A549 (cell line): ENCODE measurements at regions not wholly inside any gene's neighbourhood (a gene's known extent, or its start where the extent isn't known, plus 50 kb on each side); places are given as distances from the start of the nearest gene placed in this dataset.

Experiments used
- ATAC-seq, 2 experiments: fragments of 200-7000 bp in 1 of 2; fragments of >200 bp in 1 of 2; cut with Nextera tagmentation in 1 of 2; cut with Tn5 transposase in 1 of 2; 3 replicates each; pipeline versions ENCODE4 v1.8.0 to v1.9.1; 2018 to 2020; ENCODE audit warnings: mild to moderate bottlenecking in 1 of 2, moderate library complexity in 1 of 2
- CTCF ChIA-PET: fragments of 300-600 bp; sonication (Branson Sonifier 250); formaldehyde crosslinking; extraction: SDS; loops from one replicate; lab custom pipeline; 2021; ENCODE audit warnings: antibody characterized with exemption, inconsistent platforms; lab: Yijun Ruan, JAX
- POLR2A ChIA-PET: fragments of 350-600 bp; formaldehyde crosslinking; extraction: SDS; loops from one replicate; lab custom pipeline; 2021; ENCODE audit warnings: antibody characterized with exemption, inconsistent platforms; lab: Yijun Ruan, JAX
- DNase-seq, 2 experiments: peaks; one replicate each; pipeline versions ENCODE4 v3.0.0 to v3.0.0-alpha.2; 2011 to 2016; ENCODE audit warnings: low read depth in 1 of 2, low spot score in 1 of 2
- FAIRE-seq: peaks from 2 replicates; lab custom pipeline; 2011; peaks lifted over from hg19 to GRCh38; lab: Jason Lieb, UNC
- H3K27ac ChIP-seq, 2 experiments: fragments of >200 bp; sonication (Bioruptor Twin); formaldehyde crosslinking; 3 replicates each; pipeline ENCODE4 v1.5.1; 2016 to 2017
- H3K4me1 ChIP-seq: fragments of >200 bp; sonication (Bioruptor Twin); formaldehyde crosslinking; 3 replicates; pipeline ENCODE4 v1.6.1; 2016
- H3K4me2 ChIP-seq: fragments of >200 bp; sonication (Bioruptor Twin); formaldehyde crosslinking; 3 replicates; pipeline ENCODE4 v1.6.1; 2016
- H3K4me3 ChIP-seq: fragments of >200 bp; sonication (Bioruptor Twin); formaldehyde crosslinking; 3 replicates; pipeline ENCODE4 v1.5.1; 2016
- H3K9me3 ChIP-seq: fragments of >200 bp; sonication (Bioruptor Twin); formaldehyde crosslinking; 3 replicates; pipeline ENCODE4 v1.6.1; 2016
- BHLHE40 ChIP-seq: IDR thresholded peaks from 2 replicates; pipeline ENCODE4 v1.6.1; 2012; ENCODE audit warnings: low read depth, low read length, inconsistent platforms
- CBX2 ChIP-seq: fragments of 200-600 bp; sonication (generic); IDR thresholded peaks from 2 replicates; pipeline ENCODE4 v1.6.1; 2016; ENCODE audit warnings: low read depth, mild to moderate bottlenecking, borderline replicate concordance
- CHD2 ChIP-seq: fragments of 150-350 bp; IDR thresholded peaks from 2 replicates; pipeline ENCODE4 v1.6.1; 2014; ENCODE audit warnings: low read length; ENCODE audit not compliant: partially characterized antibody
- CHD4 ChIP-seq: fragments of 200-600 bp; sonication (generic); IDR thresholded peaks from 2 replicates; pipeline ENCODE4 v1.6.1; 2016; ENCODE audit warnings: antibody characterized with exemption, mild to moderate bottlenecking, borderline replicate concordance
- EHF ChIP-seq: fragments of 250-450 bp; sonication (Bioruptor Pico); IDR thresholded peaks from 2 replicates; pipeline ENCODE4 v1.5.0; 2020; ENCODE audit warnings: mild to moderate bottlenecking
- EP300 ChIP-seq, 2 experiments: fragments of >200 bp; sonication (Bioruptor Twin); formaldehyde crosslinking; IDR thresholded peaks; 2 replicates in 1 of 2; 3 replicates in 1 of 2; pipeline ENCODE4 v1.6.1; 2016 to 2017
- FOSB ChIP-seq: fragments of 250-450 bp; sonication (Bioruptor Pico); IDR thresholded peaks from 2 replicates; pipeline ENCODE4 v1.5.0; 2020; ENCODE audit warnings: mild to moderate bottlenecking, moderate library complexity
- FOSL2 ChIP-seq, 2 experiments: fragments of 450-650 bp in 1 of 2; fragments of >200 bp in 1 of 2; sonication (Bioruptor Twin) in 1 of 2; formaldehyde crosslinking; IDR thresholded peaks; 2 replicates each; pipeline versions ENCODE4 v1.5.0 to v1.6.1; 2016 to 2020; ENCODE audit warnings: mild to moderate bottlenecking in 1 of 2, moderate library complexity in 1 of 2
- FOXS1 ChIP-seq: fragments of 250-450 bp; sonication (Bioruptor Pico); IDR thresholded peaks from 2 replicates; pipeline ENCODE4 v1.5.0; 2020; ENCODE audit warnings: mild to moderate bottlenecking, moderate library complexity
- GATA3 ChIP-seq: IDR thresholded peaks from 2 replicates; pipeline ENCODE4 v1.6.1; 2012; ENCODE audit warnings: borderline replicate concordance
- HDAC2 ChIP-seq: fragments of 200-600 bp; sonication (generic); IDR thresholded peaks from 2 replicates; pipeline ENCODE4 v1.6.1; 2016
- HEYL ChIP-seq: fragments of 250-450 bp; sonication (Bioruptor Pico); IDR thresholded peaks from 2 replicates; pipeline ENCODE4 v1.8.0; 2021; ENCODE audit warnings: mild to moderate bottlenecking, moderate library complexity
- HOXA7 ChIP-seq: fragments of 250-450 bp; sonication (Bioruptor Pico); IDR thresholded peaks from 2 replicates; pipeline ENCODE4 v1.5.0; 2020; ENCODE audit warnings: mild to moderate bottlenecking, moderate library complexity
- HOXB13 ChIP-seq: fragments of 250-450 bp; sonication (Bioruptor Pico); IDR thresholded peaks from 2 replicates; pipeline ENCODE4 v1.5.0; 2020; ENCODE audit warnings: low read depth, mild to moderate bottlenecking, moderate library complexity
- HOXB5 ChIP-seq: fragments of 250-450 bp; sonication (Bioruptor Pico); IDR thresholded peaks from 2 replicates; pipeline ENCODE4 v1.5.0; 2020; ENCODE audit warnings: mild to moderate bottlenecking, moderate library complexity
- KDM1A ChIP-seq: fragments of 200-600 bp; sonication (generic); IDR thresholded peaks from 2 replicates; pipeline ENCODE4 v1.6.1; 2016; ENCODE audit warnings: low read depth, mild to moderate bottlenecking
- MAZ ChIP-seq: fragments of 150-350 bp; IDR thresholded peaks from 2 replicates; pipeline ENCODE4 v1.6.1; 2014; ENCODE audit warnings: antibody characterized with exemption, low read depth, low read length, borderline replicate concordance
- NFE2L2 ChIP-seq: fragments of 150-350 bp; conservative IDR thresholded peaks from 2 replicates; pipeline ENCODE4 v1.6.1; 2014; ENCODE audit warnings: low read length
- NR3C1 ChIP-seq: fragments of >200 bp; sonication (Bioruptor Twin); formaldehyde crosslinking; IDR thresholded peaks from 3 replicates; pipeline ENCODE4 v1.6.1; 2017
- PHF8 ChIP-seq: fragments of 200-600 bp; sonication (generic); IDR thresholded peaks from 2 replicates; pipeline ENCODE4 v1.6.1; 2016; ENCODE audit warnings: low read depth, mild to moderate bottlenecking, antibody characterized with exemption, moderate library complexity, borderline replicate concordance
- SMC3 ChIP-seq: fragments of >200 bp; sonication (Bioruptor Twin); formaldehyde crosslinking; IDR thresholded peaks from 3 replicates; pipeline ENCODE4 v1.6.1; 2018; ENCODE audit warnings: inconsistent platforms
- SREBF2 ChIP-seq: fragments of 450-650 bp; IDR thresholded peaks from 2 replicates; pipeline ENCODE4 v1.6.1; 2014; ENCODE audit warnings: mild to moderate bottlenecking, moderate library complexity
- TP53 ChIP-seq: fragments of 250-450 bp; sonication (Bioruptor Pico); IDR thresholded peaks from 2 replicates; pipeline ENCODE4 v1.5.0; 2021; ENCODE audit warnings: mild to moderate bottlenecking, moderate library complexity
- ZFP36 ChIP-seq: fragments of 450-650 bp; IDR thresholded peaks from 2 replicates; pipeline ENCODE4 v1.6.1; 2014; ENCODE audit warnings: borderline replicate concordance; ENCODE audit not compliant: partially characterized antibody
- WGBS: methylation state at CpG from one replicate; pipeline ENCODE4 v1.1.6; 2017; ENCODE audit errors: missing lambda C conversion rate; 5-methylcytosine and 5-hydroxymethylcytosine counted together
- TF ChIP-seq, protein P1 (sequence below): IDR thresholded peaks from 2 replicates; pipeline ENCODE4 v1.6.1; 2012
- TF ChIP-seq, protein P2 (sequence below): fragments of 150-350 bp; IDR thresholded peaks from 2 replicates; pipeline ENCODE4 v1.6.1; 2014; ENCODE audit warnings: low read depth, mild to moderate bottlenecking, low read length
- TF ChIP-seq, protein P3 (sequence below): fragments of 250-450 bp; sonication (Bioruptor Pico); IDR thresholded peaks from 2 replicates; pipeline ENCODE4 v1.5.0; 2020; ENCODE audit warnings: low read depth, mild to moderate bottlenecking, moderate library complexity
- TF ChIP-seq, protein P4 (sequence below): fragments of >200 bp; sonication (Bioruptor Twin); formaldehyde crosslinking; IDR thresholded peaks from 2 replicates; pipeline ENCODE4 v1.6.1; 2016
- TF ChIP-seq, protein P5 (sequence below): IDR thresholded peaks from 2 replicates; pipeline ENCODE4 v1.6.1; 2012; ENCODE audit warnings: low read depth, borderline replicate concordance
- TF ChIP-seq, protein P6 (sequence below): fragments of 450-650 bp; IDR thresholded peaks from 2 replicates; pipeline ENCODE4 v1.6.1; 2014; ENCODE audit warnings: antibody characterized with exemption

DNA sequence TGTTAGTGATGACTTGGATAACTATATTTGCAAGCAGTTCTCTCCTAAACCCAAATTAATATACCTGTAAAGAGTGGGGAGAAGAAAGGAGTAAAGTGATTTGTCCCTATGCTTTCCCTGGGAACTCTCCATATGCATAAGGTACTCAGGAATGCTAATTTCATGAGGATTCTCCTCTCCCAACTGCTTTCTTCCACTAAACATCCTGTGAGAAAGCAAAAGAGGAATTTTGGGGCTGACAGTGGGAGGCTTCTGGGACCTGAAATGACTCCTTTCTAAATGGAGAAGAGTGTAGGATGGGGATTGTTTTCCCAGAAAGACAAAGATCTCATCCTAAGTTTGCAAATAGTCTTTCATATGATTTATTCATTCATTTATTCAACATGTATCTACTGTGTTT is 250.5 kb downstream of the TDRD3 start:
- Histone ChIP-seq H3K27ac (no peak overlapping the region), H3K4me3 (no peak overlapping the region), H3K4me2 (no peak overlapping the region), H3K9me3 (no peaks in the 10 kb centered on the region), H3K4me1 (no peaks in the 10 kb centered on the region)
- FAIRE-seq (no peak), DNase-seq (no peak), ATAC-seq (no peak)
- CTCF ChIA-PET = no interaction called here
- TF ChIP-seq HOXA7 (CRISPR knock-in tag) (no peak), BHLHE40 (no peak), CBX2 (no peak), PHF8 (no peak), FOSB (CRISPR knock-in tag) (no peak), TP53 (CRISPR knock-in tag) (no peak), EP300 (IDR thresholded peaks at IDR 0.05) (no peak), NR3C1 (no peak)
- TF ChIP-seq, protein P1, sequence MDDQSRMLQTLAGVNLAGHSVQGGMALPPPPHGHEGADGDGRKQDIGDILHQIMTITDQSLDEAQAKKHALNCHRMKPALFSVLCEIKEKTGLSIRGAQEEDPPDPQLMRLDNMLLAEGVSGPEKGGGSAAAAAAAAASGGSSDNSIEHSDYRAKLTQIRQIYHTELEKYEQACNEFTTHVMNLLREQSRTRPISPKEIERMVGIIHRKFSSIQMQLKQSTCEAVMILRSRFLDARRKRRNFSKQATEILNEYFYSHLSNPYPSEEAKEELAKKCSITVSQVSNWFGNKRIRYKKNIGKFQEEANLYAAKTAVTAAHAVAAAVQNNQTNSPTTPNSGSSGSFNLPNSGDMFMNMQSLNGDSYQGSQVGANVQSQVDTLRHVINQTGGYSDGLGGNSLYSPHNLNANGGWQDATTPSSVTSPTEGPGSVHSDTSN = no peak
- POLR2A ChIA-PET = no interaction called here

DNA sequence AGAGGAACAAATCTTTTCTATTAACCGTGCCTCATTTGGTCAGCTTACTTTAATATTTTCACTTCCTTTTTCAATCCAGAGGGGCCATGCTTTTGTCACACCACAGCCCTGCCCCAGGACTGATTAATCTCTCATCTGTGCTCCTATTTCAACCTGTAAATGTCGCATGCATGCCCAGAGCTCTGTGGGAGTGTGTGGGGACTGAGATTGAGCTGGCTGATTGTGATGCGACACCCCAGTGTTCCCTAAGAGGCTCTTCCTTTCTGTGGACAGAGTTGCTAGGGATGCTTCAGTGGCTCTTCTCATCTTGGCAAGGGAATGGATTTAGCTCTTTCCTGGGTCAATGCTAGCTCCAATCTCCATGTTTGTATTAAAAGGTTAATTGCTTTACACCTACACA is 249.6 kb downstream of the TDRD3 start:
- H3K9me3 ChIP-seq = no peaks in the 10 kb centered on the region
- 57% methylated on average over 3 of the region's 3 CpGs for WGBS
- H3K4me3 ChIP-seq = no peak overlapping the region
- ChIA-PET POLR2A (no interaction called here), CTCF (interaction anchor here (1.3 kb wide), 1 partner anchor 1307 kb away, joined by 3 read pairs; no protein-coding TSS in a partner anchor)
- FAIRE-seq (no peak), DNase-seq (no peak), ATAC-seq (no peak)
- no peaks in the 10 kb centered on the region for H3K4me1 ChIP-seq
- no peak overlapping the region for H3K4me2 ChIP-seq
- H3K27ac ChIP-seq = no peak overlapping the region
- TF ChIP-seq, protein P2, sequence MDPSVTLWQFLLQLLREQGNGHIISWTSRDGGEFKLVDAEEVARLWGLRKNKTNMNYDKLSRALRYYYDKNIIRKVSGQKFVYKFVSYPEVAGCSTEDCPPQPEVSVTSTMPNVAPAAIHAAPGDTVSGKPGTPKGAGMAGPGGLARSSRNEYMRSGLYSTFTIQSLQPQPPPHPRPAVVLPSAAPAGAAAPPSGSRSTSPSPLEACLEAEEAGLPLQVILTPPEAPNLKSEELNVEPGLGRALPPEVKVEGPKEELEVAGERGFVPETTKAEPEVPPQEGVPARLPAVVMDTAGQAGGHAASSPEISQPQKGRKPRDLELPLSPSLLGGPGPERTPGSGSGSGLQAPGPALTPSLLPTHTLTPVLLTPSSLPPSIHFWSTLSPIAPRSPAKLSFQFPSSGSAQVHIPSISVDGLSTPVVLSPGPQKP = no peak
- TF ChIP-seq ZFP36 (no peak), SMC3 (no peak), NFE2L2 (no peak), EHF (CRISPR knock-in tag) (no peak), FOSB (CRISPR knock-in tag) (no peak), HDAC2 (no peak), HOXB5 (CRISPR knock-in tag) (no peak), FOXS1 (CRISPR knock-in tag) (no peak), SREBF2 (no peak), CHD2 (no peak), GATA3 (no peak)
- TF ChIP-seq, protein P3, sequence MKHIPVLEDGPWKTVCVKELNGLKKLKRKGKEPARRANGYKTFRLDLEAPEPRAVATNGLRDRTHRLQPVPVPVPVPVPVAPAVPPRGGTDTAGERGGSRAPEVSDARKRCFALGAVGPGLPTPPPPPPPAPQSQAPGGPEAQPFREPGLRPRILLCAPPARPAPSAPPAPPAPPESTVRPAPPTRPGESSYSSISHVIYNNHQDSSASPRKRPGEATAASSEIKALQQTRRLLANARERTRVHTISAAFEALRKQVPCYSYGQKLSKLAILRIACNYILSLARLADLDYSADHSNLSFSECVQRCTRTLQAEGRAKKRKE (CRISPR knock-in tag) = no peak
- TF ChIP-seq, protein P1 = no peak
- TF ChIP-seq, protein P4, sequence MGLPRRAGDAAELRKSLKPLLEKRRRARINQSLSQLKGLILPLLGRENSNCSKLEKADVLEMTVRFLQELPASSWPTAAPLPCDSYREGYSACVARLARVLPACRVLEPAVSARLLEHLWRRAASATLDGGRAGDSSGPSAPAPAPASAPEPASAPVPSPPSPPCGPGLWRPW = no peak

DNA sequence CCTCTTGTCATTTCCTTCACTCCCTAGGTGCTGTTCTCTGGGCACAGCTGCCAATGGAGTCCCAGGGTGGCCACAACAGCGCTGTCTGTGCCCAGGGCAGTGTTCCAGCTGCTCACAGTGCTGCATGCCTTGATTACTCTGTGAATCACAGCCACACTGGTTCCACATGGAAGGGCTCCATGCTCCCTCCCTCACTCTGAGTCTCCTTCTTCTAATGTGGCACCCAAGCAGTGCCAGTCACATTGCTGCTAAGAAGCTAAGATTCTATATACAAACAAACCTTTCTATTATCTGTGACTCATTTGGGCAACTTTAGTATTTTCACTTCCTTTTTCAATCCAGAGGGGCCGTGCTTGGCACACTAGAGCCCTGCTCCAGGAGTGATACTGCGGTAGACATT is 248.7 kb downstream of the TDRD3 start:
- H3K9me3 ChIP-seq = no peaks in the 10 kb centered on the region
- no peak overlapping the region for H3K27ac ChIP-seq
- no peak for TF ChIP-seq CHD4
- TF ChIP-seq, protein P5, sequence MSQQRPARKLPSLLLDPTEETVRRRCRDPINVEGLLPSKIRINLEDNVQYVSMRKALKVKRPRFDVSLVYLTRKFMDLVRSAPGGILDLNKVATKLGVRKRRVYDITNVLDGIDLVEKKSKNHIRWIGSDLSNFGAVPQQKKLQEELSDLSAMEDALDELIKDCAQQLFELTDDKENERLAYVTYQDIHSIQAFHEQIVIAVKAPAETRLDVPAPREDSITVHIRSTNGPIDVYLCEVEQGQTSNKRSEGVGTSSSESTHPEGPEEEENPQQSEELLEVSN = no peak
- no peak for TF ChIP-seq GATA3
- TF ChIP-seq, protein P3 (CRISPR knock-in tag) = no peak
- TF ChIP-seq KDM1A = no peak
- TF ChIP-seq HOXB13 (CRISPR knock-in tag) = no peak
- TF ChIP-seq, protein P6, sequence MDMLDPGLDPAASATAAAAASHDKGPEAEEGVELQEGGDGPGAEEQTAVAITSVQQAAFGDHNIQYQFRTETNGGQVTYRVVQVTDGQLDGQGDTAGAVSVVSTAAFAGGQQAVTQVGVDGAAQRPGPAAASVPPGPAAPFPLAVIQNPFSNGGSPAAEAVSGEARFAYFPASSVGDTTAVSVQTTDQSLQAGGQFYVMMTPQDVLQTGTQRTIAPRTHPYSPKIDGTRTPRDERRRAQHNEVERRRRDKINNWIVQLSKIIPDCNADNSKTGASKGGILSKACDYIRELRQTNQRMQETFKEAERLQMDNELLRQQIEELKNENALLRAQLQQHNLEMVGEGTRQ = no peak
- no peak for TF ChIP-seq HEYL
- TF ChIP-seq FOSL2 (IDR thresholded peaks at IDR 0.05) = no peak
- TF ChIP-seq FOSL2 (CRISPR knock-in tag; IDR thresholded peaks at IDR 0.05) = no peak
- TF ChIP-seq MAZ = no peak
- no peak for TF ChIP-seq SMC3
- TF ChIP-seq, all 56 proteins: peak for 0
- DNase-seq (no peak), FAIRE-seq (no peak), ATAC-seq (no peak)
- H3K4me1 ChIP-seq = no peaks in the 10 kb centered on the region
- CTCF ChIA-PET = no interaction called here
- H3K4me3 ChIP-seq = no peak overlapping the region
- WGBS = 40% methylated on average over 3 of the region's 3 CpGs
- H3K4me2 ChIP-seq = no peak overlapping the region
- POLR2A ChIA-PET = no interaction called here
